B cell (primary cell): ENCODE measurements at regions not wholly inside any gene's neighbourhood (a gene's known extent, or its start where the extent isn't known, plus 50 kb on each side); places are given as distances from the start of the nearest gene placed in this dataset.

ENCODE experiments used
- ATAC-seq: fragments of 200-7000 bp; cut with Tn5 transposase; one replicate; pipeline ENCODE4 v1.10.0; 2021; ENCODE audit warnings: low read depth, mild to moderate bottlenecking, moderate number of reproducible peaks, moderate library complexity
- CTCF ChIA-PET: fragments of 350-600 bp; sonication (Branson Sonifier 250); formaldehyde crosslinking; loops from one replicate; lab custom pipeline; 2021; ENCODE audit warnings: antibody characterized with exemption, inconsistent platforms; lab: Charles Lee
- POLR2A ChIA-PET: fragments of 350-600 bp; sonication (Branson Sonifier 250); formaldehyde crosslinking; loops from one replicate; lab custom pipeline; 2021; ENCODE audit warnings: antibody characterized with exemption; lab: Charles Lee
- DNase-seq: peaks from one replicate; pipeline ENCODE4 v3.0.0; 2013
- H2AFZ ChIP-seq: 2 replicates; pipeline ENCODE4 v1.6.1; 2012; ENCODE audit warnings: mild to moderate bottlenecking, low read depth, low read length; ENCODE audit not compliant: insufficient read depth, poor library complexity, severe bottlenecking
- H3K27ac ChIP-seq, 2 donors: 1 replicate in 1 of 2; 2 replicates in 1 of 2; pipeline ENCODE4 v1.5.1; 2012 to 2013; ENCODE audit warnings: low read length in 2 of 2, mild to moderate bottlenecking in 2 of 2, moderate library complexity in 1 of 2
- H3K27me3 ChIP-seq, 4 experiments: fragments of 200-600 bp in 1 of 4; sonication (generic) in 1 of 4; replicated peaks in 1 of 4; 1 replicate in 2 of 4; 2 replicates in 2 of 4; pipeline versions ENCODE4 v1.6.1 to v1.7.0; 2013 to 2016; ENCODE audit warnings: low read length in 3 of 4, mild to moderate bottlenecking in 2 of 4, mixed read lengths in 1 of 4, moderate library complexity in 1 of 4; ENCODE audit not compliant: insufficient read depth in 4 of 4, control insufficient read depth in 3 of 4; ENCODE audit errors: control extremely low read depth in 1 of 4
- H3K36me3 ChIP-seq, 2 experiments: replicated peaks in 1 of 2; 1 replicate in 1 of 2; 2 replicates in 1 of 2; pipeline versions ENCODE4 v1.6.1 to v1.7.1; 2013; ENCODE audit warnings: low read length in 1 of 2; ENCODE audit not compliant: insufficient read depth in 2 of 2, control insufficient read depth in 1 of 2; ENCODE audit errors: control extremely low read depth in 1 of 2, extremely low read depth in 1 of 2
- H3K4me1 ChIP-seq, 2 donors: fragments of 200-600 bp in 1 of 2; sonication (generic) in 1 of 2; 1 replicate in 1 of 2; 2 replicates in 1 of 2; pipeline versions ENCODE4 v1.5.1 to v1.6.1; 2013 to 2017; ENCODE audit warnings: low read length in 2 of 2; ENCODE audit not compliant: control insufficient read depth in 2 of 2, insufficient read depth in 2 of 2
- H3K4me2 ChIP-seq: replicated peaks from 2 replicates; pipeline ENCODE3; 2012; ENCODE audit warnings: mild to moderate bottlenecking, low read depth, low read length; ENCODE audit not compliant: poor library complexity, severe bottlenecking
- H3K4me3 ChIP-seq, 5 experiments: fragments of 200-600 bp in 1 of 5; sonication (generic) in 1 of 5; 1 replicate in 3 of 5; 2 replicates in 2 of 5; pipeline versions ENCODE4 v1.5.1 to v1.7.0; 2011 to 2016; ENCODE audit warnings: low read length in 4 of 5, mild to moderate bottlenecking in 4 of 5, low read depth in 2 of 5, control low read depth in 1 of 5, moderate library complexity in 1 of 5; ENCODE audit not compliant: insufficient read depth in 1 of 5; ENCODE audit errors: control extremely low read depth in 1 of 5, extremely low read depth in 1 of 5
- H3K79me2 ChIP-seq: fragments of 200-600 bp; sonication (generic); one replicate; pipeline ENCODE4 v1.6.0; 2016; ENCODE audit warnings: low read length; ENCODE audit not compliant: control insufficient read depth, insufficient read depth
- H3K9ac ChIP-seq: fragments of 200-600 bp; sonication (generic); 2 replicates; pipeline ENCODE4 v1.6.1; 2017; ENCODE audit warnings: mild to moderate bottlenecking, low read length, moderate library complexity
- H3K9me3 ChIP-seq, 3 donors: one replicate each; pipeline versions ENCODE4 v1.6.1 to v1.7.1; 2013; ENCODE audit warnings: low read length in 2 of 3; ENCODE audit not compliant: control insufficient read depth in 2 of 3, insufficient read depth in 1 of 3; ENCODE audit errors: control extremely low read depth in 1 of 3
- H4K20me1 ChIP-seq: 2 replicates; pipeline ENCODE4 v1.6.0; 2012; ENCODE audit warnings: mild to moderate bottlenecking, low read length; ENCODE audit not compliant: insufficient read depth, control insufficient read depth, poor library complexity, severe bottlenecking
- H3K27ac Mint-ChIP-seq: one replicate; pipeline ENCODE4 v1.8.0; 2021; ENCODE audit warnings: mixed read lengths
- H3K27me3 Mint-ChIP-seq: one replicate; pipeline ENCODE4 v1.8.0; 2021; ENCODE audit warnings: mixed read lengths
- H3K4me1 Mint-ChIP-seq: one replicate; pipeline ENCODE4 v1.8.0; 2021; ENCODE audit warnings: mixed read lengths
- H3K4me3 Mint-ChIP-seq: one replicate; pipeline ENCODE4 v1.8.0; 2021; ENCODE audit warnings: mixed read lengths
- H3K9me3 Mint-ChIP-seq: one replicate; pipeline ENCODE4 v1.8.0; 2022; ENCODE audit warnings: mixed read lengths; ENCODE audit not compliant: insufficient read depth
- CTCF ChIP-seq: fragments of 200-600 bp; IDR thresholded peaks from one replicate; pipeline ENCODE4 v1.8.0; 2022; ENCODE audit warnings: antibody characterized with exemption, mild to moderate bottlenecking
- EZH2 ChIP-seq: IDR thresholded peaks from 2 replicates; pipeline ENCODE4 v1.6.1; 2012; ENCODE audit warnings: borderline replicate concordance, low read depth, mild to moderate bottlenecking, moderate library complexity, low read length; ENCODE audit not compliant: insufficient read depth, poor library complexity, severe bottlenecking
- WGBS: methylation state at CpG from one replicate; pipeline ENCODE4 v1.1.5; 2013; ENCODE audit warnings: missing lambda C conversion rate; ENCODE audit not compliant: insufficient coverage; 5-methylcytosine and 5-hydroxymethylcytosine counted together
- intact Hi-C: fragments of 100-400 bp; cut with micrococcal nuclease; formaldehyde crosslinking; loops from one replicate; pipeline ENCODE4 v1.10.0; 2022

GRCh38 chr3:22947851-22948250, 255.3 kb upstream of the UBE2E2 start:
- no peaks in the 10 kb centered on the region for H3K79me2 ChIP-seq
- 100% methylated on average over 1 of the region's 2 CpGs for WGBS
- POLR2A ChIA-PET: no interaction called here

DNA sequence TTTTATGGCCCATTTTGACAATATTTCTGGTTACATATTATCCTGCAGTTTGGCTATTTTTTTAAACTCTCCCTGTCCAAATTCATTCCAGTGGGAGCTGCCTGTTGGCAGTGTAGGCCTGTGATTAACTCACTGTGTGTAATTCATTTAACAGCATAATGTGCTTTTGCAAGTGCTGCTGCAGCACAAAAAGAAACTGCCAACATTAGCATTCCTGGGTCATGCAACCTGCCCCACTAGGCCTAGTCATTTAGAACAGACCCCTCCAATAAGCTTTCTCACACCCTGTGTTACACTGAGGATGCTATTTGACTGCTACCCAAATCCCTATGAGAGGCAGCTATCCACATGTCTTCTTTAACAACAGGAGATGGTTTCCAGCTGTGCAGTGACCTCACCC, 251.2 kb upstream of the UBE2E2 start:
- Histone ChIP-seq H3K27ac (no peak overlapping the region), H3K9ac (no peak overlapping the region), H3K36me3 (no peaks in the 10 kb centered on the region), H2AFZ (no peak overlapping the region), H3K4me1 (no peaks in the 10 kb centered on the region), H3K27me3 (no peaks in the 10 kb centered on the region), H3K79me2 (no peaks in the 10 kb centered on the region), H3K9me3 (peaks cover 0 to 3% (median 0%) of the 10 kb centered on the region in 3 donors), H3K4me3 (no peak overlapping the region), H3K4me2 (no peak overlapping the region), H4K20me1 (no peaks in the 10 kb centered on the region)
- no peak for TF ChIP-seq EZH2
- no peak for TF ChIP-seq CTCF
- DNase-seq (no peak), ATAC-seq (no peak)
- Mint-ChIP-seq H3K4me1 (no peaks in the 10 kb centered on the region), H3K9me3 (peaks cover 3% of the 10 kb centered on the region), H3K27ac (no peak overlapping the region), H3K27me3 (no peaks in the 10 kb centered on the region), H3K4me3 (no peak overlapping the region)
- ChIA-PET CTCF (no interaction called here), POLR2A (no interaction called here)
- intact Hi-C loops: no loop called here

More at GRCh38 chr3:22947851-22948250, 255.3 kb upstream of the UBE2E2 start:
- Histone ChIP-seq H3K9ac (no peak overlapping the region), H3K36me3 (no peaks in the 10 kb centered on the region), H3K4me3 (no peak overlapping the region), H3K27me3 (no peaks in the 10 kb centered on the region), H3K9me3 (peaks cover 0 to 3% (median 0%) of the 10 kb centered on the region in 3 donors), H2AFZ (no peak overlapping the region), H3K4me2 (no peak overlapping the region), H4K20me1 (no peaks in the 10 kb centered on the region), H3K27ac (no peak overlapping the region), H3K4me1 (no peaks in the 10 kb centered on the region)
- CTCF ChIA-PET: interaction anchor here (1.1 kb wide), 1 partner anchor 13 kb away, joined by 3 read pairs; no protein-coding TSS in a partner anchor
- intact Hi-C loops: no loop called here
- no peak for ATAC-seq
- H3K4me1 Mint-ChIP-seq: no peaks in the 10 kb centered on the region
- peaks cover 3% of the 10 kb centered on the region for H3K27me3 Mint-ChIP-seq
- TF ChIP-seq EZH2 (no peak), CTCF (no peak)
- no peak overlapping the region for H3K27ac Mint-ChIP-seq
- H3K9me3 Mint-ChIP-seq: peaks cover 3% of the 10 kb centered on the region
- no peak for DNase-seq
- H3K4me3 Mint-ChIP-seq: no peak overlapping the region
